Testis (tissue), 2 donors: ENCODE measurements at regions not wholly inside any gene's neighbourhood (a gene's known extent, or its start where the extent isn't known, plus 50 kb on each side); places are given as distances from the start of the nearest gene placed in this dataset.

ENCODE experiments used
- DNase-seq: peaks from one replicate; pipeline ENCODE4 v3.0.0-alpha.2; 2019
- H3K27ac ChIP-seq, 2 donors: fragments of 200-600 bp; sonication (generic); one replicate each; pipeline ENCODE4 v1.5.1; 2019
- H3K27me3 ChIP-seq: fragments of 200-600 bp; sonication (generic); one replicate; pipeline ENCODE4 v1.5.1; 2019
- H3K36me3 ChIP-seq: fragments of 200-600 bp; sonication (generic); one replicate; pipeline ENCODE4 v1.5.1; 2017; ENCODE audit warnings: low read depth; ENCODE audit errors: missing control alignments
- H3K4me1 ChIP-seq: fragments of 200-600 bp; sonication (generic); one replicate; pipeline ENCODE4 v1.5.1; 2019
- H3K4me3 ChIP-seq, 2 donors: fragments of 200-600 bp; sonication (generic); one replicate each; pipeline ENCODE4 v1.5.1; 2017 to 2019
- H3K9me3 ChIP-seq: fragments of 200-600 bp; sonication (generic); one replicate; pipeline ENCODE4 v1.5.1; 2017
- POLR2A ChIP-seq: fragments of 450-650 bp; IDR thresholded peaks from one replicate; pipeline ENCODE4 v1.6.1; 2017; ENCODE audit warnings: antibody characterized with exemption, mild to moderate bottlenecking, moderate library complexity
- WGBS, 2 donors: methylation state at CpG; one replicate each; pipeline ENCODE4 v1.1.5; 2018; 5-methylcytosine and 5-hydroxymethylcytosine counted together
- intact Hi-C: fragments of 100-400 bp; cut with DNase I; formaldehyde crosslinking; loops from one replicate; pipeline ENCODE4 v1.15.1; 2023; ENCODE audit warnings: low total_unique reads
- TF ChIP-seq, protein P1 (sequence below), 3 experiments: fragments of 450-650 bp in 2 of 3; fragments of 200-600 bp in 1 of 3; sonication (generic) in 1 of 3; IDR thresholded peaks; one replicate each; pipeline ENCODE4 v1.5.1; 2016 to 2019; ENCODE audit warnings: antibody characterized with exemption in 3 of 3, mild to moderate bottlenecking in 2 of 3, moderate library complexity in 1 of 3

DNA sequence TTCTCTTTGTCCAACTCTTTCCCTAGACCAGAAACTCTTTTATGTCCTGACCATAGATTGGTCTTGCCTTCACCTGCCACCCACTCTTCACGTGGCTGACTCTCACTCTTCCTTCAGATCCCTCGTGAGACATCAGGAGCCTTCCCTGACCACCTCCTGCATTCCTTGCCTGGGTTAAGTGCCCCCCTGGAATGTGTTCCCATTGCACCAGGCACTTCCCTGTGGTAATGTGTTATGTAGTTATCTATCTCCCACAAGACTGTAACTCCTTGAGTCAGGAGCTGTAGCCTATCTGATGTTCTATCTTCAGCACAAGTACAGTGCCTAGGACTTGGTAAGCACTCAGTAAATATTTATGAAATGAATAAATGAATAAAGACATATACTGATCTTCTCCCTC, 111.2 kb upstream of the CTTNBP2NL start:
- intact Hi-C loops = no loop called here
- no peak for DNase-seq
- TF ChIP-seq, protein P1, sequence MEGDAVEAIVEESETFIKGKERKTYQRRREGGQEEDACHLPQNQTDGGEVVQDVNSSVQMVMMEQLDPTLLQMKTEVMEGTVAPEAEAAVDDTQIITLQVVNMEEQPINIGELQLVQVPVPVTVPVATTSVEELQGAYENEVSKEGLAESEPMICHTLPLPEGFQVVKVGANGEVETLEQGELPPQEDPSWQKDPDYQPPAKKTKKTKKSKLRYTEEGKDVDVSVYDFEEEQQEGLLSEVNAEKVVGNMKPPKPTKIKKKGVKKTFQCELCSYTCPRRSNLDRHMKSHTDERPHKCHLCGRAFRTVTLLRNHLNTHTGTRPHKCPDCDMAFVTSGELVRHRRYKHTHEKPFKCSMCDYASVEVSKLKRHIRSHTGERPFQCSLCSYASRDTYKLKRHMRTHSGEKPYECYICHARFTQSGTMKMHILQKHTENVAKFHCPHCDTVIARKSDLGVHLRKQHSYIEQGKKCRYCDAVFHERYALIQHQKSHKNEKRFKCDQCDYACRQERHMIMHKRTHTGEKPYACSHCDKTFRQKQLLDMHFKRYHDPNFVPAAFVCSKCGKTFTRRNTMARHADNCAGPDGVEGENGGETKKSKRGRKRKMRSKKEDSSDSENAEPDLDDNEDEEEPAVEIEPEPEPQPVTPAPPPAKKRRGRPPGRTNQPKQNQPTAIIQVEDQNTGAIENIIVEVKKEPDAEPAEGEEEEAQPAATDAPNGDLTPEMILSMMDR (IDR thresholded peaks at IDR 0.05) = no peak
- no peak for TF ChIP-seq POLR2A
- Histone ChIP-seq H3K36me3 (no peaks in the 10 kb centered on the region), H3K27me3 (no peaks in the 10 kb centered on the region), H3K4me3 (no peak overlapping the region), H3K9me3 (no peaks in the 10 kb centered on the region), H3K27ac (no peak overlapping the region), H3K4me1 (no peaks in the 10 kb centered on the region)
- WGBS, 2 donors = 60 to 73% methylated on average over 2 of the region's 2 CpGs

DNA sequence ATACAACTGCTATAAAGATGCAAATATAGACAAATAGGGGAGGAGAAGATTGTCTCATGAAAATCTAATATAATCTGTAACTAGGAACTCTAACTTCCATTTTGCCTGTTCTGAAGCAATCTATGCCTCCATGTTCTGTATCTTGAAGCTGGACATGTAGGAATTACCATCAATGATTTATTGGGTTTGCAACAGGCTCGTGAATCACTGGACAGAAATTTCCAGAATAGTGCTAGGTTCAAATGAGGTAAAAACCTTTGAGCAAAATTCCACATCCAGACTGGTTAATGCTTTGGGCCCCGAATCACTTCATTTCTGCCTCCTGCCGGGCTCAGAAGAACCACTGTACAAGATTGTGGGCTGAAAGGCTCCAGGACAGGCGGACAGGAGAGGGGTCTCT, 110.7 kb upstream of the CTTNBP2NL start:
- TF ChIP-seq POLR2A = no peak
- TF ChIP-seq, protein P1 (IDR thresholded peaks at IDR 0.05) = no peak
- DNase-seq = no peak
- Histone ChIP-seq H3K27me3 (no peaks in the 10 kb centered on the region), H3K9me3 (no peaks in the 10 kb centered on the region), H3K4me3 (no peak overlapping the region), H3K27ac (no peak overlapping the region), H3K4me1 (no peaks in the 10 kb centered on the region), H3K36me3 (no peaks in the 10 kb centered on the region)
- intact Hi-C loops = no loop called here
- WGBS, 2 donors = 85% methylated on average over 4 of the region's 4 CpGs

DNA sequence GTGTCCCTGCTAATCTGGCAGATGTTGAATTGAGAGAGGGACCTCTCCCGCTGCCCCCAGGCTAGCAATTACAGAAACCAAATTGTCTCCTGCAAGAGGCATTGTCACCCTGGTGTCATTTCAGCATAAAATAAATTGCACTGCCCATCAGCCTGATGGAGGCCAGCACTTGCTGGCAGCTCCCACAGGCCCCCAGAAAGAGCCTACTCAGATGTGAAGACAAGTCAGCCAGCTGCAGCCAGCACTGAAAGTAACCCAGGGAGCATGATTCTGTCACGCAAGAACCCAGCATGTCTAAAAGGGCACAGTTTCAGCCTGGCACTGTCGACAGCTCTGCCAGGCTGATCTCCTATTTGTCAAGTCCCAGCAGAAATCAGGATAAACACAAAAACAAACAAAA, 110.3 kb upstream of the CTTNBP2NL start:
- TF ChIP-seq, protein P1 (IDR thresholded peaks at IDR 0.05) = no peak
- TF ChIP-seq POLR2A = no peak

DNA sequence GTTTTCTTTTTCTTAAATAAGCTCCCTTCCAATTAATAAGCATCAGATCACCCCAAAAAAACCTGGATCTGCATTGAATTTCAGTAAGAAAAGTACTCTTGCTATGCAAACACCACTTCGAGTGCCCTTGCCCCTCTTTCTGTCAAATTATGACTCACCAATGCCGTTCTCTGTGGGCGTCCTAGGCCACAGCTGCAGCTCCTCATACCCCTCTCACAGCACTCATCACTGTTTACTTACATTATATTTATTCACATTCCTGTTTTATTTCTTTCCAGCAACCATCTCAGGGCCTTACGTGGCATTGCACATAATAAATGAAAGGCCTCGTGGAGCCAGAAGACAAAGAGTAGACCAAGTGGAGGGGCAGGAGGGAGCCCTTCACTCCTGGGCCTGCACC, 99.1 kb upstream of the CTTNBP2NL start:
- 83 to 90% methylated on average over 5 of the region's 5 CpGs for WGBS, 2 donors
- intact Hi-C loops = no loop called here

More for the DNA sequence above, 110.3 kb upstream of the CTTNBP2NL start:
- H3K36me3 ChIP-seq = no peaks in the 10 kb centered on the region
- no peak overlapping the region for H3K27ac ChIP-seq
- WGBS, 2 donors = 83 to 92% methylated on average over 3 of the region's 3 CpGs
- no peak for DNase-seq
- H3K9me3 ChIP-seq = no peaks in the 10 kb centered on the region
- H3K4me1 ChIP-seq = no peaks in the 10 kb centered on the region
- no peaks in the 10 kb centered on the region for H3K27me3 ChIP-seq
- intact Hi-C loops = no loop called here
- no peak overlapping the region for H3K4me3 ChIP-seq

DNA sequence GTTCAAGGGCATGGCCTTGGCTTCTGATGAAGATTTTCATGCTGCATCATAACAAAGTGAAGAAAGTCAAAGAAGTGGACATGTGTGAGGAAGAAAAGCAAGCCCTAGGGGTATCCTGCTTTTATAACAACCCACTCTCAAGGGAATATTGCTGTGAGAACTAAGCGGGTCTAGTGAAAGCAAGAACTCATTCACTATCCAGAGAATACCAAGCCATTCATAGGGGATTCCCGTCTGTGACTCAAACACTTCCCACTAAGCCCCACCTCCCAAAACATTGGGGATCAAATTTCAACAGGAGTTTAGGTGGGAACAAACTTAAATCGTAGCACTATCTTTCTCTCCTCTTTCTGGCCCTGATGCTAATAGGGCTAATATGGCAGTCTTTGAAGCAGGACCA, 98.5 kb upstream of the CTTNBP2NL start:
- Histone ChIP-seq H3K9me3 (no peaks in the 10 kb centered on the region), H3K36me3 (no peaks in the 10 kb centered on the region), H3K4me3 (no peak overlapping the region), H3K27ac (no peak overlapping the region), H3K27me3 (no peaks in the 10 kb centered on the region), H3K4me1 (no peaks in the 10 kb centered on the region)
- no peak for DNase-seq
- 62 to 79% methylated on average over 3 of the region's 3 CpGs for WGBS, 2 donors
- TF ChIP-seq, protein P1 (IDR thresholded peaks at IDR 0.05) = no peak
- no peak for TF ChIP-seq POLR2A
- intact Hi-C loops = no loop called here

More for the DNA sequence above, 99.1 kb upstream of the CTTNBP2NL start:
- Histone ChIP-seq H3K4me3 (no peak overlapping the region), H3K9me3 (no peaks in the 10 kb centered on the region), H3K36me3 (no peaks in the 10 kb centered on the region), H3K27ac (no peak overlapping the region), H3K4me1 (no peaks in the 10 kb centered on the region), H3K27me3 (no peaks in the 10 kb centered on the region)
- DNase-seq = no peak
- no peak for TF ChIP-seq POLR2A
- TF ChIP-seq, protein P1 (IDR thresholded peaks at IDR 0.05) = no peak
